Endothelial cell of umbilical vein (primary cell): ENCODE measurements at regions not wholly inside any gene's neighbourhood (a gene's known extent, or its start where the extent isn't known, plus 50 kb on each side); places are given as distances from the start of the nearest gene placed in this dataset.

Experiments
- CTCF ChIP-seq, 2 donors: IDR thresholded peaks; 1 replicate in 1 of 2; 2 replicates in 1 of 2; pipeline ENCODE4 v1.5.1; 2011; ENCODE audit warnings: low read length in 2 of 2, mild to moderate bottlenecking in 2 of 2, moderate library complexity in 2 of 2, control low read depth in 1 of 2, inconsistent platforms in 1 of 2, low read depth in 1 of 2; ENCODE audit not compliant: insufficient read depth in 1 of 2; ENCODE audit errors: extremely low read depth in 1 of 2
- MAX ChIP-seq: IDR thresholded peaks from 2 replicates; pipeline ENCODE4 v1.6.1; 2011; ENCODE audit not compliant: insufficient read depth, insufficient read length

GRCh38 chr5:145429170-145429569 lies 406.0 kb downstream of the PRELID2 start:
- TF ChIP-seq MAX (no peak), CTCF (IDR thresholded peaks at IDR 0.05; ENCODE audit: extremely low read depth in 1 of 2, insufficient read depth in 1 of 2, low read depth in 1 of 2, low read length in 2 of 2) (no peak)
